ENCODE measurements at regions not wholly inside any gene's neighbourhood (a gene's known extent, or its start where the extent isn't known, plus 50 kb on each side); places are given as distances from the start of the nearest gene placed in this dataset.
A peak's percentile ranks its signal among the peaks of the same experiment; 100 is the strongest.

DNA sequence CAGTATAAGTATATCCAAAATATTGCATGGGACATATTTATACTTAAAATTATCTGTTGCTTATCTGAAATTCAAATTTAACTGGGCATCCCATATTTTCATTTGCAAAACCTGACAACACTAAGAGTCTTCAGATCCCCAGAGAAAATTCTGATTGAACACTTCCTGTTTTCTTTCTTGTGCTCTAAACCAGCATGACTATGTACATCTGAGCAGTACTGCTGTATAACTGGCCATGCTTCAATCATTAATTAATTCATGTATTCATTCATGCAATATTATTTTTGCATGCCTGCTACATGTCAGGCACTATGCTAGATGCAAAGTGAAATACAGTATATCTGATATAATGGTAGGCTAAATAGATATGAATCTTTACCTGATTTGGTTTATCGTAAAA is 461.2 kb downstream of the TLR4 start:
- intact Hi-C loops (cut with micrococcal nuclease; ENCODE audit: unreplicated experiment): no loop called here
- H3K4me1 ChIP-seq (ENCODE audit: control insufficient read depth, insufficient read depth, low read length): no peaks in the 10 kb centered on the region
- no peak overlapping the region for H3K4me3 ChIP-seq (ENCODE audit: low read depth in 2 of 2, low read length in 2 of 2)
- no peaks in the 10 kb centered on the region for H3K36me3 ChIP-seq (ENCODE audit: control insufficient read depth, insufficient read depth, low read length)
- DNase-seq (ENCODE audit: low read depth, low spot score) (no peak), ATAC-seq (no peak)
- ChIA-PET CTCF (no interaction called here), POLR2A (no interaction called here)
- in situ Hi-C loops (cut with HindIII; ENCODE audit: low pct_unique_long_range_greater_than_20kb, low sequenced_read_pairs): no loop called here
- H3K27me3 ChIP-seq (ENCODE audit: control insufficient read depth, insufficient read depth, low read length): no peaks in the 10 kb centered on the region
- no TSS peak for BruUV-seq (replicated peaks)
- H3K27ac ChIP-seq (ENCODE audit: low read length): no peak overlapping the region
- TF ChIP-seq TCF7L2 (IDR thresholded peaks at IDR 0.05; ENCODE audit: low read depth, low read length) (no peak), SIN3A (IDR thresholded peaks at IDR 0.05; ENCODE audit: borderline replicate concordance, insufficient read depth, low read depth, low read length) (no peak), POLR2AphosphoS5 (IDR thresholded peaks at IDR 0.05; ENCODE audit: low read depth, low read length) (no peak)
- no peaks in the 10 kb centered on the region for H3K9me3 ChIP-seq (ENCODE audit: control insufficient read depth, insufficient read depth, low read depth, low read length)

DNA sequence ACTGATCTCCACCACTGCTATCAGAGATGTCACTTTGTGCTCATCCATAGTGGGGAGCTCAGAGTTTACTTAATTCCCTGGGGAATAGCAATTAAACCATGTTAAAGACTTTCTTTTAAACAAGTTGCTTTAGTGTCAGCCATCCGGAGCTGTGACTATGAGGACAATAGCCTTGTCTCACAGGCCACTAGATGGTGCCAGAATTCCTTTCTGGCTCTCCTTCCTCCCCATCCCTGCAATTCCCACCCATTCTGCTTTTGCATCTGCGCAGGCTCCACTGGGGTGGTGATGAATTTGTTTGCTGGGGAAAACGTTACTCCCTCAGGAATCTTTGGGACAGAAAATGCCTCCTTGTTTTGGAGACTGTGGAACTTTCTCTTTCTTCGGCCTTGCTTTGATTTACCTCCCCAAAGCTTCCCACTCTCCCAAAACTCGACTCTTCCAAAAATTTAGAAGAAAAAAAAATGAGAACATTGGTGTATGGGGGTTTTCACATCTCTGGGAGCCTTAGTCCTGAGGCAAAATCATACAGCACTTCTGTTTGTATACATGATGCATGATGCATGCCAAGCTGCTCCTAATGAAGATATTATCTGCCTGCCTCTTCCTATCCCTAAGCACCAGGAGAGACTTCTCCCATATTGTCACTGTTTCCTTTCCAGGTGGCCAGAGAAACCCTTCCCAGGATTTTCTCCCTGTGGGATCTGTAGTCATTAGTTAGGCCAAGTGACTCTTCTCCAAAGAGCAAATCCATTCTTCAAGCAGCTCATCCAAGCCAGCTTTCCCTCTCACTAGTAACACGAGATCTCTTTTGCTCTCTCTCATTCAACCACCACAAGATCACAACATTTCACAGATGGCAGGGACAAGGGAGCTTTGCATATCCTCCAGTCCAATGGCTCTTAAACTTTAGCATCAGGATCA is 466.1 kb downstream of the TLR4 start:
- BruUV-seq (replicated peaks): no TSS peak
- DNase-seq (ENCODE audit: low read depth, low spot score): peak; percentile 24
- in situ Hi-C loops (cut with HindIII; ENCODE audit: low pct_unique_long_range_greater_than_20kb, low sequenced_read_pairs): no loop called here
- Histone ChIP-seq H3K4me3 (ENCODE audit: low read depth in 2 of 2, low read length in 2 of 2) (no peak overlapping the region), H3K27ac (ENCODE audit: low read length) (no peak overlapping the region), H3K27me3 (ENCODE audit: control insufficient read depth, insufficient read depth, low read length) (no peaks in the 10 kb centered on the region), H3K4me1 (ENCODE audit: control insufficient read depth, insufficient read depth, low read length) (no peaks in the 10 kb centered on the region), H3K36me3 (ENCODE audit: control insufficient read depth, insufficient read depth, low read length) (no peaks in the 10 kb centered on the region), H3K9me3 (ENCODE audit: control insufficient read depth, insufficient read depth, low read depth, low read length) (no peaks in the 10 kb centered on the region)
- ChIA-PET CTCF (interaction anchor here (0.6 kb wide), 1 partner anchor 107 kb away, joined by 3 read pairs; no protein-coding TSS in a partner anchor), POLR2A (no interaction called here)
- intact Hi-C loops (cut with micrococcal nuclease; ENCODE audit: unreplicated experiment): no loop called here
- peak; percentile 65; the same call in 1 of the 2 replicates for ATAC-seq
- no peak for TF ChIP-seq SIN3A (IDR thresholded peaks at IDR 0.05; ENCODE audit: borderline replicate concordance, insufficient read depth, low read depth, low read length)
- TF ChIP-seq, protein P1, sequence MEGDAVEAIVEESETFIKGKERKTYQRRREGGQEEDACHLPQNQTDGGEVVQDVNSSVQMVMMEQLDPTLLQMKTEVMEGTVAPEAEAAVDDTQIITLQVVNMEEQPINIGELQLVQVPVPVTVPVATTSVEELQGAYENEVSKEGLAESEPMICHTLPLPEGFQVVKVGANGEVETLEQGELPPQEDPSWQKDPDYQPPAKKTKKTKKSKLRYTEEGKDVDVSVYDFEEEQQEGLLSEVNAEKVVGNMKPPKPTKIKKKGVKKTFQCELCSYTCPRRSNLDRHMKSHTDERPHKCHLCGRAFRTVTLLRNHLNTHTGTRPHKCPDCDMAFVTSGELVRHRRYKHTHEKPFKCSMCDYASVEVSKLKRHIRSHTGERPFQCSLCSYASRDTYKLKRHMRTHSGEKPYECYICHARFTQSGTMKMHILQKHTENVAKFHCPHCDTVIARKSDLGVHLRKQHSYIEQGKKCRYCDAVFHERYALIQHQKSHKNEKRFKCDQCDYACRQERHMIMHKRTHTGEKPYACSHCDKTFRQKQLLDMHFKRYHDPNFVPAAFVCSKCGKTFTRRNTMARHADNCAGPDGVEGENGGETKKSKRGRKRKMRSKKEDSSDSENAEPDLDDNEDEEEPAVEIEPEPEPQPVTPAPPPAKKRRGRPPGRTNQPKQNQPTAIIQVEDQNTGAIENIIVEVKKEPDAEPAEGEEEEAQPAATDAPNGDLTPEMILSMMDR (IDR thresholded peaks at IDR 0.05): peak; percentile 74

DNA sequence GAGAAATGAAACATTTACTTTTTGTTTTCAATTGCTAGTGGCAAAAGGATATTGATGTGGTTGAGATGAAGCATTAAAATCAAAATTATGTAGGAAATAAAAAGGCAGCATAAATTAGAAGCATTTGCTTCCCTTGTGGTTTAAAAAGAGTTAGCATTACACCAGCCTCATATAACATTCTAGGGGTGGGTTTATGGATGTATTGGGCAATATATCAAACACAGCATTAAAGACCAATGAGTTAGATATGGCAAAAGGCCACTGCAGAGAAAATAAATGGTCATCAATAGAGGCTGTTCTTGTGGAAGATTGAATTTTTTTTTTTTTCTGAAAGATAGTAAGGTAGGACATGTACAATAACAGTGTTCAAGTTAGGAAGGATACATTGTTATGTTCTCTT is 473.0 kb downstream of the TLR4 start:
- intact Hi-C loops (cut with micrococcal nuclease; ENCODE audit: unreplicated experiment): no loop called here
- TF ChIP-seq SIN3A (IDR thresholded peaks at IDR 0.05; ENCODE audit: borderline replicate concordance, insufficient read depth, low read depth, low read length) (no peak), POLR2AphosphoS5 (IDR thresholded peaks at IDR 0.05; ENCODE audit: low read depth, low read length) (no peak), TCF7L2 (IDR thresholded peaks at IDR 0.05; ENCODE audit: low read depth, low read length) (no peak)
- TF ChIP-seq, protein P1 (IDR thresholded peaks at IDR 0.05): no peak
- TF ChIP-seq, protein P2, sequence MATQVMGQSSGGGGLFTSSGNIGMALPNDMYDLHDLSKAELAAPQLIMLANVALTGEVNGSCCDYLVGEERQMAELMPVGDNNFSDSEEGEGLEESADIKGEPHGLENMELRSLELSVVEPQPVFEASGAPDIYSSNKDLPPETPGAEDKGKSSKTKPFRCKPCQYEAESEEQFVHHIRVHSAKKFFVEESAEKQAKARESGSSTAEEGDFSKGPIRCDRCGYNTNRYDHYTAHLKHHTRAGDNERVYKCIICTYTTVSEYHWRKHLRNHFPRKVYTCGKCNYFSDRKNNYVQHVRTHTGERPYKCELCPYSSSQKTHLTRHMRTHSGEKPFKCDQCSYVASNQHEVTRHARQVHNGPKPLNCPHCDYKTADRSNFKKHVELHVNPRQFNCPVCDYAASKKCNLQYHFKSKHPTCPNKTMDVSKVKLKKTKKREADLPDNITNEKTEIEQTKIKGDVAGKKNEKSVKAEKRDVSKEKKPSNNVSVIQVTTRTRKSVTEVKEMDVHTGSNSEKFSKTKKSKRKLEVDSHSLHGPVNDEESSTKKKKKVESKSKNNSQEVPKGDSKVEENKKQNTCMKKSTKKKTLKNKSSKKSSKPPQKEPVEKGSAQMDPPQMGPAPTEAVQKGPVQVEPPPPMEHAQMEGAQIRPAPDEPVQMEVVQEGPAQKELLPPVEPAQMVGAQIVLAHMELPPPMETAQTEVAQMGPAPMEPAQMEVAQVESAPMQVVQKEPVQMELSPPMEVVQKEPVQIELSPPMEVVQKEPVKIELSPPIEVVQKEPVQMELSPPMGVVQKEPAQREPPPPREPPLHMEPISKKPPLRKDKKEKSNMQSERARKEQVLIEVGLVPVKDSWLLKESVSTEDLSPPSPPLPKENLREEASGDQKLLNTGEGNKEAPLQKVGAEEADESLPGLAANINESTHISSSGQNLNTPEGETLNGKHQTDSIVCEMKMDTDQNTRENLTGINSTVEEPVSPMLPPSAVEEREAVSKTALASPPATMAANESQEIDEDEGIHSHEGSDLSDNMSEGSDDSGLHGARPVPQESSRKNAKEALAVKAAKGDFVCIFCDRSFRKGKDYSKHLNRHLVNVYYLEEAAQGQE (IDR thresholded peaks at IDR 0.05; ENCODE audit: insufficient read depth in 1 of 2, low read depth in 2 of 2, low read length in 1 of 2): no peak
- no peaks in the 10 kb centered on the region for H3K9me3 ChIP-seq (ENCODE audit: control insufficient read depth, insufficient read depth, low read depth, low read length)

More for the DNA sequence above, 473.0 kb downstream of the TLR4 start:
- no peak for DNase-seq (ENCODE audit: low read depth, low spot score)
- H3K4me3 ChIP-seq (ENCODE audit: low read depth in 2 of 2, low read length in 2 of 2): no peak overlapping the region
- no peak for ATAC-seq
- in situ Hi-C loops (cut with HindIII; ENCODE audit: low pct_unique_long_range_greater_than_20kb, low sequenced_read_pairs): no loop called here
- CTCF ChIA-PET: no interaction called here
- POLR2A ChIA-PET: no interaction called here
- H3K36me3 ChIP-seq (ENCODE audit: control insufficient read depth, insufficient read depth, low read length): no peaks in the 10 kb centered on the region
- no TSS peak for BruUV-seq (replicated peaks)
- H3K27me3 ChIP-seq (ENCODE audit: control insufficient read depth, insufficient read depth, low read length): no peaks in the 10 kb centered on the region
- H3K4me1 ChIP-seq (ENCODE audit: control insufficient read depth, insufficient read depth, low read length): no peaks in the 10 kb centered on the region
- H3K27ac ChIP-seq (ENCODE audit: low read length): no peak overlapping the region

All from Panc1 (cell line).